ENCODE measurements at regions not wholly inside any gene's neighbourhood (a gene's known extent, or its start where the extent isn't known, plus 50 kb on each side); places are given as distances from the start of the nearest gene placed in this dataset.

DNA sequence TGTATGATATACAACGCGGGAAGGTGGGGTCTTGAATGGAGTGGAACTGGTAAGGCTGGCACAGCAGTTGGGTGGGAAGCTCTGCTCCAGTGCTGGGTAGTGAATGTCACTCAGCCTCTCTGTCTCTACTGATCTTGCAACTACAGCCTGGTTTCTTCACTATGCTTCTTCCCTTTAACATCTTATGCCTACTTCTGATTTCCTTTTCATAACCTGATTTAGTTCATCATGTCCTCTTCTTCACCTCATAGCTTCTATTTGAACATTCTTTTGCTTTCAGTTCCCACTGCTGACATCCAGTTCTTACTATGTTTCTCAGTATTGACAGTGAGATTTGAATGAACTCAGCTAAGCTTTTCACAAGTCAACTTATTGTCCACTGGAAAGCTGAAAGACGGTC, 286.2 kb downstream of the ARL6IP6 start:
- TF ChIP-seq, protein P1, sequence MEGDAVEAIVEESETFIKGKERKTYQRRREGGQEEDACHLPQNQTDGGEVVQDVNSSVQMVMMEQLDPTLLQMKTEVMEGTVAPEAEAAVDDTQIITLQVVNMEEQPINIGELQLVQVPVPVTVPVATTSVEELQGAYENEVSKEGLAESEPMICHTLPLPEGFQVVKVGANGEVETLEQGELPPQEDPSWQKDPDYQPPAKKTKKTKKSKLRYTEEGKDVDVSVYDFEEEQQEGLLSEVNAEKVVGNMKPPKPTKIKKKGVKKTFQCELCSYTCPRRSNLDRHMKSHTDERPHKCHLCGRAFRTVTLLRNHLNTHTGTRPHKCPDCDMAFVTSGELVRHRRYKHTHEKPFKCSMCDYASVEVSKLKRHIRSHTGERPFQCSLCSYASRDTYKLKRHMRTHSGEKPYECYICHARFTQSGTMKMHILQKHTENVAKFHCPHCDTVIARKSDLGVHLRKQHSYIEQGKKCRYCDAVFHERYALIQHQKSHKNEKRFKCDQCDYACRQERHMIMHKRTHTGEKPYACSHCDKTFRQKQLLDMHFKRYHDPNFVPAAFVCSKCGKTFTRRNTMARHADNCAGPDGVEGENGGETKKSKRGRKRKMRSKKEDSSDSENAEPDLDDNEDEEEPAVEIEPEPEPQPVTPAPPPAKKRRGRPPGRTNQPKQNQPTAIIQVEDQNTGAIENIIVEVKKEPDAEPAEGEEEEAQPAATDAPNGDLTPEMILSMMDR (IDR thresholded peaks at IDR 0.05): no peak
- intact Hi-C loops (cut with DNase I; ENCODE audit: low total_unique reads): no loop called here
- no peaks in the 10 kb centered on the region for H3K27me3 ChIP-seq
- no peaks in the 10 kb centered on the region for H3K36me3 ChIP-seq
- no peak for DNase-seq
- H3K27ac ChIP-seq: no peak overlapping the region
- no peak overlapping the region for H3K4me3 ChIP-seq
- no peaks in the 10 kb centered on the region for H3K4me1 ChIP-seq
- no peaks in the 10 kb centered on the region for H3K9me3 ChIP-seq

DNA sequence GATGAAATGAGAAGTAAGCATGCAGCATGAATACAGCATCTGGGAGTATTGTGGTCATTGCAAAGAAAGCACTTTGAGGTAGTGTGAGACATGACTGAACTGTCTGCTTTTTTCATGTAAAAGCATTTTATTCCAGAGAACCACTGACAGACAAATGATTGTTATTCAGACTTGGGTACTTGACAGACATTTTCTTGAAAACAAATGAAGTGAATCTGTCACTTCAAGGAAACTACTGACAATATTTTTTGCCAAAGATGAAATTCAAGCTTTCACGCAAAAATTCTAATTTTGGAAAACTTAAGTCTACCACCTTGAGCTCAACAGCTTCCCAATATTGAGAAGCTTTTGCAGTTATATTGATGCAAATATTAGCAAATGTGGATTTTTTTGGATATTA, 255.7 kb downstream of the ARL6IP6 start:
- H3K4me1 ChIP-seq: no peaks in the 10 kb centered on the region
- intact Hi-C loops (cut with DNase I; ENCODE audit: low total_unique reads): no loop called here
- no peaks in the 10 kb centered on the region for H3K9me3 ChIP-seq
- no peak overlapping the region for H3K27ac ChIP-seq
- TF ChIP-seq, protein P1 (IDR thresholded peaks at IDR 0.05): no peak
- H3K4me3 ChIP-seq: no peak overlapping the region
- H3K27me3 ChIP-seq: no peaks in the 10 kb centered on the region
- DNase-seq: no peak
- H3K36me3 ChIP-seq: no peaks in the 10 kb centered on the region

DNA sequence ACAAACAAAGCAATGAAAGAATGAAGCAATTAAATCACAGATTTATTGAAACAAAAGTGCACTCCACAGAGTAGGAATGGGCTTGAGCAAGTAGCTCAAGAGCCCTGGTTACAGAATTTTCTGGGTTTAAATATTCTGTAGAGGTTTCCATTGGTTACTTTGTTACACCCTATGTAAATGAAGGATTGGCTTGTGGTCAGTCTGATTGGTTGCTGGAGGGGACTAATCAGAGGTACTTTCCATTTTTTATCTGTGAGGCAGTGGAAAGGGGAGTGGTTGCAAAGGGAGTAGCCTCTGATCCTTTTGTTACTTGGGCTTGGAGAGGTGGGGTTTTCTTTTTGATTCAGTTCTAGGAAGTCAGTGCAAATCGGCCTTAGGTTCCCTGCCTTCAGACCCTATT, 253.3 kb downstream of the ARL6IP6 start:
- Histone ChIP-seq H3K4me1 (no peaks in the 10 kb centered on the region), H3K36me3 (no peaks in the 10 kb centered on the region), H3K4me3 (no peak overlapping the region), H3K27ac (no peak overlapping the region), H3K9me3 (no peaks in the 10 kb centered on the region), H3K27me3 (no peaks in the 10 kb centered on the region)
- no peak for DNase-seq
- TF ChIP-seq, protein P1 (IDR thresholded peaks at IDR 0.05): no peak
- intact Hi-C loops (cut with DNase I; ENCODE audit: low total_unique reads): no loop called here

DNA sequence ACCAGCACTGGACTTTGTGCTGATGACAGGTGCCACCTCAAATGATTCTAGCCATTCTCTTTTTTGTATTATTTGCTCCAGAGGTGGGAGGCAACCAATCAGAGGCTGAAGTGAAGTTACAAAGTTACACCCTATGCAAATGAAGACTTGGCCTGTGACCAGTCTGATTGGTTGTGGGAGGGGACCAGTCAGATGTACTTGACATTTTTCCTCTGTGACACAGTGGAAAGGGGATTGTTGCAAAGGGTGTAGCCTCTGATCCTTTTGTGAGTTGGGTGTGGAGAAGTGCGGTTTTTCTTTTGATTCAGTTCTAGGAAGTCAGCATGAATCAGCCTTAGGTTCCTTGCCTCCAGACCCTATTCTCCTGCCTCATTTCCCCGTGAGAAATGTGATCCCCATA, 244.0 kb downstream of the ARL6IP6 start:
- intact Hi-C loops (cut with DNase I; ENCODE audit: low total_unique reads): no loop called here
- Histone ChIP-seq H3K27ac (no peak overlapping the region), H3K9me3 (no peaks in the 10 kb centered on the region), H3K4me3 (no peak overlapping the region), H3K36me3 (no peaks in the 10 kb centered on the region), H3K4me1 (no peaks in the 10 kb centered on the region), H3K27me3 (no peaks in the 10 kb centered on the region)
- TF ChIP-seq, protein P1 (IDR thresholded peaks at IDR 0.05): no peak
- no peak for DNase-seq

DNA sequence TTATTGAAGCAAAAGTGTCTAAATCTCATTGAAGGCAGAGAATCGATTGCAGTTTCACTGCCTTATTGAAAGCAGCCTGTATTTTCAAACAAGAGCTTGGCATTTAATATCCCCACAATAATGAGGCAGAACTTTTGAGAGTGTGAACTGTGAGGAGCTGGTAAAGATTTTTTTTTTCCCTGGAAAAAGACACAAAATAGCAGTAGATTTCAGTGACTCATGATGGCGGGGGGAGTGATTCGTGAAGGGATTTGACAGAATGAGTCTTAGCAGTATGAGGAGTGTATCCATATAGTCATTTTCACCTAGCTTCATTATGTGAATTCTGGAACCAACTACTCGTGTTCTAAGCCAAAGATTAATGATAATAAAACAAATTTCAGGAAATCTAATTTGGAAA, 242.9 kb downstream of the ARL6IP6 start:
- intact Hi-C loops (cut with DNase I; ENCODE audit: low total_unique reads): no loop called here
- Histone ChIP-seq H3K27me3 (no peaks in the 10 kb centered on the region), H3K9me3 (no peaks in the 10 kb centered on the region), H3K36me3 (no peaks in the 10 kb centered on the region), H3K27ac (no peak overlapping the region), H3K4me3 (no peak overlapping the region), H3K4me1 (no peaks in the 10 kb centered on the region)
- TF ChIP-seq, protein P1 (IDR thresholded peaks at IDR 0.05): no peak
- no peak for DNase-seq

DNA sequence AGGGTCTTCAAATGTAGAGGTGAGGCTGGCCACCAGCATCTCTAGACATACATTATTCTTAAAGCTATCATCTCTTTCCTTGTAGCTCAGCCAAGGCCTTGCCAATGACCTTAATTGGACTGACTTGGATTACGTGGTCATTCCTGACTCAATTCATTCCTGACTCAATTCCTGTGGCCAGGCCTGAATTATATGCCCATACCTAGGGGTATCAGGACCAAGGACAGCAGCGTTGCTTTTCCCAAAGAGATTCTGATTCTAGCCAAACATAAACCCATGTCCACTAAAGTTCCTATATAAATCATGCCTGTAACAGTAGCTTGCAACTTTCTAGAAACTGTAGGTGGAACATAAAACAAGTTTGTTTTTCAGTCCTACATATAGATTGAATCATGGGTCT, 231.7 kb downstream of the ARL6IP6 start:
- TF ChIP-seq, protein P1 (IDR thresholded peaks at IDR 0.05): no peak
- DNase-seq: no peak
- Histone ChIP-seq H3K27me3 (no peaks in the 10 kb centered on the region), H3K4me1 (no peaks in the 10 kb centered on the region), H3K36me3 (no peaks in the 10 kb centered on the region), H3K27ac (no peak overlapping the region), H3K4me3 (no peak overlapping the region), H3K9me3 (no peaks in the 10 kb centered on the region)
- intact Hi-C loops (cut with DNase I; ENCODE audit: low total_unique reads): no loop called here
